ENCODE measurements at regions not wholly inside any gene's neighbourhood (a gene's known extent, or its start where the extent isn't known, plus 50 kb on each side); places are given as distances from the start of the nearest gene placed in this dataset.

GRCh38 chr2:189260361-189260814, 80.8 kb upstream of the COL5A2 start:
- DNase-seq = no peak
- no peaks in the 10 kb centered on the region for H3K27me3 Mint-ChIP-seq
- no peaks in the 10 kb centered on the region for H3K36me3 ChIP-seq (ENCODE audit: insufficient read depth, low read length)
- H3K27ac Mint-ChIP-seq = no peak overlapping the region
- no peaks in the 10 kb centered on the region for H3K36me3 Mint-ChIP-seq (ENCODE audit: low read depth)
- POLR2A ChIA-PET = no interaction called here
- no peaks in the 10 kb centered on the region for H3K9me3 ChIP-seq (ENCODE audit: control insufficient read depth in 1 of 2, insufficient read depth in 1 of 2, low read length in 2 of 2)
- H3K4me3 Mint-ChIP-seq = no peak overlapping the region
- no peak overlapping the region for H3K27ac ChIP-seq (ENCODE audit: low read depth in 1 of 2, low read length in 2 of 2)
- intact Hi-C loops (cut with DNase I, micrococcal nuclease) = no loop called here
- no peak overlapping the region for H3K4me3 ChIP-seq (ENCODE audit: low read length)
- TF ChIP-seq CTCF (IDR thresholded peaks at IDR 0.05) = no peak
- H3K4me1 ChIP-seq (ENCODE audit: insufficient read depth, low read length) = no peaks in the 10 kb centered on the region
- no peaks in the 10 kb centered on the region for H3K27me3 ChIP-seq (ENCODE audit: control insufficient read depth in 1 of 2, insufficient read depth in 2 of 2, low read length in 2 of 2)
- CTCF ChIA-PET = no interaction called here
- H3K4me1 Mint-ChIP-seq (ENCODE audit: low read depth) = peaks cover 16% of the 10 kb centered on the region
- peaks cover 3% of the 10 kb centered on the region for H3K9me3 Mint-ChIP-seq
- ATAC-seq (ENCODE audit: poor library complexity) = no peak

GRCh38 chr2:189261431-189261841, 81.9 kb upstream of the COL5A2 start:
- H3K9me3 Mint-ChIP-seq = peaks cover 3% of the 10 kb centered on the region
- CTCF ChIA-PET = no interaction called here
- no peak overlapping the region for H3K4me3 ChIP-seq (ENCODE audit: low read length)
- H3K4me1 Mint-ChIP-seq (ENCODE audit: low read depth) = peaks cover 16% of the 10 kb centered on the region
- H3K27ac ChIP-seq (ENCODE audit: low read depth in 1 of 2, low read length in 2 of 2) = no peak overlapping the region
- H3K9me3 ChIP-seq (ENCODE audit: control insufficient read depth in 1 of 2, insufficient read depth in 1 of 2, low read length in 2 of 2) = no peaks in the 10 kb centered on the region
- DNase-seq (peak in 3 of 14 experiments; percentile 10 to 32 (median 28)), ATAC-seq (ENCODE audit: poor library complexity) (peak; percentile 46)
- H3K27me3 ChIP-seq (ENCODE audit: control insufficient read depth in 1 of 2, insufficient read depth in 2 of 2, low read length in 2 of 2) = no peaks in the 10 kb centered on the region
- H3K36me3 ChIP-seq (ENCODE audit: insufficient read depth, low read length) = no peaks in the 10 kb centered on the region
- no peak overlapping the region for H3K27ac Mint-ChIP-seq
- TF ChIP-seq CTCF (IDR thresholded peaks at IDR 0.05) = no peak
- intact Hi-C loops (cut with DNase I, micrococcal nuclease) = no loop called here
- no peaks in the 10 kb centered on the region for H3K36me3 Mint-ChIP-seq (ENCODE audit: low read depth)
- POLR2A ChIA-PET = interaction anchor here (0.7 kb wide), 1 partner anchor 42 kb away, joined by 5 read pairs; no protein-coding TSS in a partner anchor
- no peaks in the 10 kb centered on the region for H3K4me1 ChIP-seq (ENCODE audit: insufficient read depth, low read length)
- no peaks in the 10 kb centered on the region for H3K27me3 Mint-ChIP-seq
- no peak overlapping the region for H3K4me3 Mint-ChIP-seq

GRCh38 chr2:189261916-189262315, 82.4 kb upstream of the COL5A2 start:
- Histone ChIP-seq H3K36me3 (ENCODE audit: insufficient read depth, low read length) (no peaks in the 10 kb centered on the region), H3K27me3 (ENCODE audit: control insufficient read depth in 1 of 2, insufficient read depth in 2 of 2, low read length in 2 of 2) (no peaks in the 10 kb centered on the region), H3K4me1 (ENCODE audit: insufficient read depth, low read length) (no peaks in the 10 kb centered on the region), H3K9me3 (ENCODE audit: control insufficient read depth in 1 of 2, insufficient read depth in 1 of 2, low read length in 2 of 2) (no peaks in the 10 kb centered on the region), H3K27ac (ENCODE audit: low read depth in 1 of 2, low read length in 2 of 2) (no peak overlapping the region), H3K4me3 (ENCODE audit: low read length) (no peak overlapping the region)
- ChIA-PET POLR2A (no interaction called here), CTCF (no interaction called here)
- intact Hi-C loops (cut with DNase I, micrococcal nuclease) = no loop called here
- no peaks in the 10 kb centered on the region for H3K36me3 Mint-ChIP-seq (ENCODE audit: low read depth)
- no peaks in the 10 kb centered on the region for H3K27me3 Mint-ChIP-seq
- DNase-seq (no peak), ATAC-seq (ENCODE audit: poor library complexity) (no peak)
- H3K4me1 Mint-ChIP-seq (ENCODE audit: low read depth) = peaks cover 16% of the 10 kb centered on the region
- H3K27ac Mint-ChIP-seq = no peak overlapping the region
- H3K4me3 Mint-ChIP-seq = no peak overlapping the region
- no peak for TF ChIP-seq CTCF (IDR thresholded peaks at IDR 0.05)
- H3K9me3 Mint-ChIP-seq = peaks cover 3% of the 10 kb centered on the region

Data from CD4-positive, alpha-beta T cell (primary cell).